ENCODE measurements at regions not wholly inside any gene's neighbourhood (a gene's known extent, or its start where the extent isn't known, plus 50 kb on each side); places are given as distances from the start of the nearest gene placed in this dataset.

DNA sequence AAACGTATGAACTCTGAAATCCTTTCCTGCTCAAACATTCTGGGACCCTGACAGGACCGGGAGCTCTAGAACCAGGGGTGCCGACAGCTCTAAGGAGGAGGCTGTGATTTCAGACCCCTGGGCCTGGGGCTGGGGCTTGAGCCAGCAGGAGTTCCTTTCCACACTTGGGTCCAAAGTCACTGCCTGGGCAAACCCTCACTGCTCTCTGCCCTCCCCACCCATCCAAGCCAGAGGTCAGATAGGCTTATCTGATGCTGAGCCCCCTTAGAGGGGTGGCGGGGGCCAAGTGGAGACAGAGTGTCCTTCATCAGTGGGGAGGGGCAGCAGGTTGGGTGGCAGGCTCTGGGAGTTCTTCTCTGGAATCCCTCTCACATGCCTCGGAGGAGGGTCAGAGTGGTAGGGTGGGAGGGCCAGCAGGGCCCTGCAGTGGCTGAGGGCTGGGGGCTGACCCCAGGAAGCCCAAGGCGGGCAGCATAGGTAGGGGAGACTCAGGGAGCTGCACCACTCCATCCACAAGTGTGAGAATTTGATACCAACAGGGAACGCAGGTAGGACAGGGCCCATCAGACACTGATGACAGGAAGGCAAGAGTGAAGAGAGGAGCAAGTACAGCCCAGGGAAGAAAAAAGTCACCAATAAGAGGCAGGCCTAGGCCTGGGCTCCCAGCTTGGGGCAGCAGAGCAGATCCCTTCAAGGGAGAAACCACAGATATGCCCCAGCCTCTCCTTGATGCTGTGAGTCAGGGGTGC, 121.0 kb downstream of the MRPL14 start (continued):
- TF ChIP-seq, protein P1, sequence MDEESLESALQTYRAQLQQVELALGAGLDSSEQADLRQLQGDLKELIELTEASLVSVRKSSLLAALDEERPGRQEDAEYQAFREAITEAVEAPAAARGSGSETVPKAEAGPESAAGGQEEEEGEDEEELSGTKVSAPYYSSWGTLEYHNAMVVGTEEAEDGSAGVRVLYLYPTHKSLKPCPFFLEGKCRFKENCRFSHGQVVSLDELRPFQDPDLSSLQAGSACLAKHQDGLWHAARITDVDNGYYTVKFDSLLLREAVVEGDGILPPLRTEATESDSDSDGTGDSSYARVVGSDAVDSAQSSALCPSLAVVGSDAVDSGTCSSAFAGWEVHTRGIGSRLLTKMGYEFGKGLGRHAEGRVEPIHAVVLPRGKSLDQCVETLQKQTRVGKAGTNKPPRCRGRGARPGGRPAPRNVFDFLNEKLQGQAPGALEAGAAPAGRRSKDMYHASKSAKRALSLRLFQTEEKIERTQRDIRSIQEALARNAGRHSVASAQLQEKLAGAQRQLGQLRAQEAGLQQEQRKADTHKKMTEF (CRISPR knock-in tag; IDR thresholded peaks at IDR 0.05): no peak
- TF ChIP-seq, protein P2, sequence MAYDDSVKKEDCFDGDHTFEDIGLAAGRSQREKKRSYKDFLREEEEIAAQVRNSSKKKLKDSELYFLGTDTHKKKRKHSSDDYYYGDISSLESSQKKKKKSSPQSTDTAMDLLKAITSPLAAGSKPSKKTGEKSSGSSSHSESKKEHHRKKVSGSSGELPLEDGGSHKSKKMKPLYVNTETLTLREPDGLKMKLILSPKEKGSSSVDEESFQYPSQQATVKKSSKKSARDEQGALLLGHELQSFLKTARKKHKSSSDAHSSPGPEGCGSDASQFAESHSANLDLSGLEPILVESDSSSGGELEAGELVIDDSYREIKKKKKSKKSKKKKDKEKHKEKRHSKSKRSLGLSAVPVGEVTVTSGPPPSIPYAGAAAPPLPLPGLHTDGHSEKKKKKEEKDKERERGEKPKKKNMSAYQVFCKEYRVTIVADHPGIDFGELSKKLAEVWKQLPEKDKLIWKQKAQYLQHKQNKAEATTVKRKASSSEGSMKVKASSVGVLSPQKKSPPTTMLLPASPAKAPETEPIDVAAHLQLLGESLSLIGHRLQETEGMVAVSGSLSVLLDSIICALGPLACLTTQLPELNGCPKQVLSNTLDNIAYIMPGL (CRISPR knock-in tag; IDR thresholded peaks at IDR 0.05; ENCODE audit: borderline replicate concordance in 1 of 2, low read depth in 1 of 2): no peak
- TF ChIP-seq, protein P3, sequence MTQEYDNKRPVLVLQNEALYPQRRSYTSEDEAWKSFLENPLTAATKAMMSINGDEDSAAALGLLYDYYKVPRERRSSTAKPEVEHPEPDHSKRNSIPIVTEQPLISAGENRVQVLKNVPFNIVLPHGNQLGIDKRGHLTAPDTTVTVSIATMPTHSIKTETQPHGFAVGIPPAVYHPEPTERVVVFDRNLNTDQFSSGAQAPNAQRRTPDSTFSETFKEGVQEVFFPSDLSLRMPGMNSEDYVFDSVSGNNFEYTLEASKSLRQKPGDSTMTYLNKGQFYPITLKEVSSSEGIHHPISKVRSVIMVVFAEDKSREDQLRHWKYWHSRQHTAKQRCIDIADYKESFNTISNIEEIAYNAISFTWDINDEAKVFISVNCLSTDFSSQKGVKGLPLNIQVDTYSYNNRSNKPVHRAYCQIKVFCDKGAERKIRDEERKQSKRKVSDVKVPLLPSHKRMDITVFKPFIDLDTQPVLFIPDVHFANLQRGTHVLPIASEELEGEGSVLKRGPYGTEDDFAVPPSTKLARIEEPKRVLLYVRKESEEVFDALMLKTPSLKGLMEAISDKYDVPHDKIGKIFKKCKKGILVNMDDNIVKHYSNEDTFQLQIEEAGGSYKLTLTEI (CRISPR knock-in tag; conservative IDR thresholded peaks at IDR 0.05): no peak
- TF ChIP-seq SOX13 (IDR thresholded peaks at IDR 0.05) (no peak), SOX13 (CRISPR knock-in tag; conservative IDR thresholded peaks at IDR 0.05 in 1 of 2, IDR thresholded peaks at IDR 0.05 in 1 of 2) (no peak), ZNF619 (CRISPR knock-in tag; IDR thresholded peaks at IDR 0.05) (no peak), ZNF501 (CRISPR knock-in tag; IDR thresholded peaks at IDR 0.05) (peak; percentile 68), ETV6 (CRISPR knock-in tag; conservative IDR thresholded peaks at IDR 0.05) (no peak), JUN (CRISPR knock-in tag; IDR thresholded peaks at IDR 0.05) (no peak), ZNF543 (CRISPR knock-in tag; IDR thresholded peaks at IDR 0.05) (no peak), ZNF124 (CRISPR knock-in tag; IDR thresholded peaks at IDR 0.05) (no peak), POGZ (CRISPR knock-in tag; IDR thresholded peaks at IDR 0.05) (no peak), ZMYM4 (CRISPR knock-in tag; IDR thresholded peaks at IDR 0.05) (no peak), RARA (CRISPR knock-in tag; IDR thresholded peaks at IDR 0.05) (peak; percentile 68), LCORL (IDR thresholded peaks at IDR 0.05) (no peak), LCORL (CRISPR knock-in tag; IDR thresholded peaks at IDR 0.05) (peak; percentile 39; the same call in 1 of the 2 replicates), ZNF781 (CRISPR knock-in tag; IDR thresholded peaks at IDR 0.05; ENCODE audit: borderline replicate concordance, not compliant biosample characterization) (no peak), ZNF556 (CRISPR knock-in tag; IDR thresholded peaks at IDR 0.05; ENCODE audit: borderline replicate concordance) (no peak), CEBPG (CRISPR knock-in tag; IDR thresholded peaks at IDR 0.05) (no peak)
- TF ChIP-seq, protein P4, sequence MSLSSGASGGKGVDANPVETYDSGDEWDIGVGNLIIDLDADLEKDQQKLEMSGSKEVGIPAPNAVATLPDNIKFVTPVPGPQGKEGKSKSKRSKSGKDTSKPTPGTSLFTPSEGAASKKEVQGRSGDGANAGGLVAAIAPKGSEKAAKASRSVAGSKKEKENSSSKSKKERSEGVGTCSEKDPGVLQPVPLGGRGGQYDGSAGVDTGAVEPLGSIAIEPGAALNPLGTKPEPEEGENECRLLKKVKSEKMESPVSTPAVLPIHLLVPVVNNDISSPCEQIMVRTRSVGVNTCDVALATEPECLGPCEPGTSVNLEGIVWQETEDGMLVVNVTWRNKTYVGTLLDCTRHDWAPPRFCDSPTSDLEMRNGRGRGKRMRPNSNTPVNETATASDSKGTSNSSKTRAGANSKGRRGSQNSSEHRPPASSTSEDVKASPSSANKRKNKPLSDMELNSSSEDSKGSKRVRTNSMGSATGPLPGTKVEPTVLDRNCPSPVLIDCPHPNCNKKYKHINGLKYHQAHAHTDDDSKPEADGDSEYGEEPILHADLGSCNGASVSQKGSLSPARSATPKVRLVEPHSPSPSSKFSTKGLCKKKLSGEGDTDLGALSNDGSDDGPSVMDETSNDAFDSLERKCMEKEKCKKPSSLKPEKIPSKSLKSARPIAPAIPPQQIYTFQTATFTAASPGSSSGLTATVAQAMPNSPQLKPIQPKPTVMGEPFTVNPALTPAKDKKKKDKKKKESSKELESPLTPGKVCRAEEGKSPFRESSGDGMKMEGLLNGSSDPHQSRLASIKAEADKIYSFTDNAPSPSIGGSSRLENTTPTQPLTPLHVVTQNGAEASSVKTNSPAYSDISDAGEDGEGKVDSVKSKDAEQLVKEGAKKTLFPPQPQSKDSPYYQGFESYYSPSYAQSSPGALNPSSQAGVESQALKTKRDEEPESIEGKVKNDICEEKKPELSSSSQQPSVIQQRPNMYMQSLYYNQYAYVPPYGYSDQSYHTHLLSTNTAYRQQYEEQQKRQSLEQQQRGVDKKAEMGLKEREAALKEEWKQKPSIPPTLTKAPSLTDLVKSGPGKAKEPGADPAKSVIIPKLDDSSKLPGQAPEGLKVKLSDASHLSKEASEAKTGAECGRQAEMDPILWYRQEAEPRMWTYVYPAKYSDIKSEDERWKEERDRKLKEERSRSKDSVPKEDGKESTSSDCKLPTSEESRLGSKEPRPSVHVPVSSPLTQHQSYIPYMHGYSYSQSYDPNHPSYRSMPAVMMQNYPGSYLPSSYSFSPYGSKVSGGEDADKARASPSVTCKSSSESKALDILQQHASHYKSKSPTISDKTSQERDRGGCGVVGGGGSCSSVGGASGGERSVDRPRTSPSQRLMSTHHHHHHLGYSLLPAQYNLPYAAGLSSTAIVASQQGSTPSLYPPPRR (CRISPR knock-in tag; IDR thresholded peaks at IDR 0.05; ENCODE audit: borderline replicate concordance): no peak
